ENCODE measurements at regions not wholly inside any gene's neighbourhood (a gene's known extent, or its start where the extent isn't known, plus 50 kb on each side); places are given as distances from the start of the nearest gene placed in this dataset.

DNA sequence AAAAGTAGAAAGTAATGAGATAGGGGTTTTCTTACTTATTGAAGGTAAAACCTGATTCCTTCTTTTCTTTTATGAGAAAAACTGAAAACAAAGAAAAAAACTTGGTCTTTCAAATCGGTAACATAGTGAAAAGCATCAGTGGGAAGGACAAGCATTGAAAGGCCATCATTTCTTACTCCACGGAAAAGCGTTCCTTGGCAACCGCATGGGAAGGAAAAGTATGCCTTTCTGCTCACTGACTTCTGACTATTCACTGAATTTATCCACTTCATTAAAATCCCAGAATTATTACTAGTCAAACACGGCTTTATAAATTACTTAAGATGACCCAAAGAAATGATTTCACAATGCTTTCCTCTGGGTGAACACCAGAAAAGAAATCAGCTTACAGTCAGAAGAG lies 646.7 kb downstream of the TLL1 start:
- in situ Hi-C loops (cut with HindIII; ENCODE audit: extremely low pct_ligation_motif_present, low pct_unique_long_range_greater_than_20kb): no loop called here
- Histone ChIP-seq H3K36me3 (replicated peaks in 1 of 2; ENCODE audit: control insufficient read depth in 1 of 2, insufficient read depth in 2 of 2, low read length in 2 of 2) (no peaks in the 10 kb centered on the region), H3K27ac (ENCODE audit: extremely low read length, insufficient read depth, low read length) (no peak overlapping the region), H3K4me2 (ENCODE audit: low read depth, low read length) (no peak overlapping the region), H3K4me1 (ENCODE audit: insufficient read depth, low read length) (no peaks in the 10 kb centered on the region), H3K27me3 (ENCODE audit: control insufficient read depth in 1 of 2, insufficient read depth in 2 of 2, low read length in 2 of 2) (no peaks in the 10 kb centered on the region), H3K9me3 (ENCODE audit: low read length) (no peaks in the 10 kb centered on the region), H2AFZ (ENCODE audit: low read length) (no peak overlapping the region), H3K9ac (ENCODE audit: insufficient read depth, low read depth, low read length) (no peak overlapping the region), H3K4me3 (replicated peaks in 1 of 3; ENCODE audit: insufficient read depth in 1 of 3, low read depth in 2 of 3, low read length in 3 of 3) (no peak overlapping the region), H3K79me2 (ENCODE audit: insufficient read depth, low read length) (no peaks in the 10 kb centered on the region), H4K20me1 (ENCODE audit: insufficient read depth, low read length) (no peaks in the 10 kb centered on the region)
- intact Hi-C loops (cut with micrococcal nuclease; ENCODE audit: unreplicated experiment): no loop called here
- DNase-seq (ENCODE audit: low spot score) (no peak), ATAC-seq (no peak), FAIRE-seq (no peak)
- TF ChIP-seq ZNF296 (CRISPR knock-in tag; conservative IDR thresholded peaks at IDR 0.05): no peak
- no peak for TF ChIP-seq ZNF619 (CRISPR knock-in tag; IDR thresholded peaks at IDR 0.05)
- TF ChIP-seq, protein P1, sequence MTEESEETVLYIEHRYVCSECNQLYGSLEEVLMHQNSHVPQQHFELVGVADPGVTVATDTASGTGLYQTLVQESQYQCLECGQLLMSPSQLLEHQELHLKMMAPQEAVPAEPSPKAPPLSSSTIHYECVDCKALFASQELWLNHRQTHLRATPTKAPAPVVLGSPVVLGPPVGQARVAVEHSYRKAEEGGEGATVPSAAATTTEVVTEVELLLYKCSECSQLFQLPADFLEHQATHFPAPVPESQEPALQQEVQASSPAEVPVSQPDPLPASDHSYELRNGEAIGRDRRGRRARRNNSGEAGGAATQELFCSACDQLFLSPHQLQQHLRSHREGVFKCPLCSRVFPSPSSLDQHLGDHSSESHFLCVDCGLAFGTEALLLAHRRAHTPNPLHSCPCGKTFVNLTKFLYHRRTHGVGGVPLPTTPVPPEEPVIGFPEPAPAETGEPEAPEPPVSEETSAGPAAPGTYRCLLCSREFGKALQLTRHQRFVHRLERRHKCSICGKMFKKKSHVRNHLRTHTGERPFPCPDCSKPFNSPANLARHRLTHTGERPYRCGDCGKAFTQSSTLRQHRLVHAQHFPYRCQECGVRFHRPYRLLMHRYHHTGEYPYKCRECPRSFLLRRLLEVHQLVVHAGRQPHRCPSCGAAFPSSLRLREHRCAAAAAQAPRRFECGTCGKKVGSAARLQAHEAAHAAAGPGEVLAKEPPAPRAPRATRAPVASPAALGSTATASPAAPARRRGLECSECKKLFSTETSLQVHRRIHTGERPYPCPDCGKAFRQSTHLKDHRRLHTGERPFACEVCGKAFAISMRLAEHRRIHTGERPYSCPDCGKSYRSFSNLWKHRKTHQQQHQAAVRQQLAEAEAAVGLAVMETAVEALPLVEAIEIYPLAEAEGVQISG (CRISPR knock-in tag; IDR thresholded peaks at IDR 0.05): no peak
- no peak for TF ChIP-seq ZNF850 (CRISPR knock-in tag; conservative IDR thresholded peaks at IDR 0.05)
- no peak for TF ChIP-seq NR2F2 (IDR thresholded peaks at IDR 0.05; ENCODE audit: borderline replicate concordance, low read depth)
- TF ChIP-seq ZNF879 (CRISPR knock-in tag; IDR thresholded peaks at IDR 0.05): no peak
- no peak for TF ChIP-seq HOXA5 (CRISPR knock-in tag; IDR thresholded peaks at IDR 0.05)
- TF ChIP-seq, protein P2, sequence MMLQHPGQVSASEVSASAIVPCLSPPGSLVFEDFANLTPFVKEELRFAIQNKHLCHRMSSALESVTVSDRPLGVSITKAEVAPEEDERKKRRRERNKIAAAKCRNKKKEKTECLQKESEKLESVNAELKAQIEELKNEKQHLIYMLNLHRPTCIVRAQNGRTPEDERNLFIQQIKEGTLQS (CRISPR knock-in tag; IDR thresholded peaks at IDR 0.05): no peak
- TF ChIP-seq EHMT2 (IDR thresholded peaks at IDR 0.05; ENCODE audit: borderline replicate concordance, low read depth, low read length): no peak
- ChIA-PET CTCF (ENCODE audit: low intra/inter-chr PET ratio, low total read pairs) (no interaction called here), POLR2A (no interaction called here)
- no TSS peak for BruUV-seq (replicated peaks)
- 58% methylated on average over 5 of the region's 5 CpGs for WGBS (ENCODE audit: low lambda C conversion rate)
